Endothelial cell of umbilical vein (primary cell): ENCODE measurements at regions not wholly inside any gene's neighbourhood (a gene's known extent, or its start where the extent isn't known, plus 50 kb on each side); places are given as distances from the start of the nearest gene placed in this dataset.

ENCODE experiments used
- BruUV-seq: library from RNA; stranded (reverse); fragments of 400-500 nt; replicated peaks from 2 replicates; lab custom pipeline; 2021; lab: Mats Ljungman, UMichigan
- CTCF ChIA-PET: fragments of 300-600, 350-600 bp; sonication (Branson Sonifier 250); formaldehyde crosslinking; loops from one replicate; lab custom pipeline; 2021; ENCODE audit warnings: antibody characterized with exemption, inconsistent platforms; lab: Charles Lee
- POLR2A ChIA-PET: fragments of 300-600, 350-600 bp; sonication (Branson Sonifier 250); formaldehyde crosslinking; loops from one replicate; lab custom pipeline; 2021; ENCODE audit warnings: antibody characterized with exemption, inconsistent platforms; lab: Charles Lee
- DNase-seq: peaks from one replicate; pipeline ENCODE4 v3.0.0-alpha.2; 2011; ENCODE audit warnings: low read depth, low spot score
- FAIRE-seq: peaks from 2 replicates; lab custom pipeline; 2011; peaks lifted over from hg19 to GRCh38; lab: Jason Lieb, UNC
- H2AFZ ChIP-seq: 2 replicates; pipeline ENCODE4 v1.6.0; 2012; ENCODE audit warnings: low read depth, low read length, control low read depth, inconsistent platforms
- H3K27ac ChIP-seq: 2 replicates; pipeline ENCODE4 v1.5.1; 2011; ENCODE audit warnings: low read depth, mild to moderate bottlenecking, control low read depth, low read length, moderate library complexity; ENCODE audit not compliant: insufficient read depth
- H3K27me3 ChIP-seq, 2 experiments: 2 replicates each; pipeline versions ENCODE4 v1.6.0 to v1.6.1; 2011; ENCODE audit warnings: low read length in 2 of 2, mixed read lengths in 1 of 2; ENCODE audit not compliant: control insufficient read depth in 2 of 2, insufficient read depth in 2 of 2
- H3K36me3 ChIP-seq, 2 experiments: 2 replicates in 1 of 2; 3 replicates in 1 of 2; pipeline ENCODE4 v1.5.1; 2011; ENCODE audit warnings: low read length in 2 of 2, mild to moderate bottlenecking in 1 of 2, moderate library complexity in 1 of 2; ENCODE audit not compliant: control insufficient read depth in 2 of 2, insufficient read depth in 2 of 2; ENCODE audit errors: extremely low read depth in 1 of 2
- H3K4me1 ChIP-seq: 3 replicates; pipeline ENCODE4 v1.5.1; 2011; ENCODE audit warnings: mild to moderate bottlenecking, low read length; ENCODE audit not compliant: control insufficient read depth, insufficient read depth; ENCODE audit errors: extremely low read depth
- H3K4me2 ChIP-seq: 2 replicates; pipeline ENCODE4 v1.6.1; 2011; ENCODE audit warnings: low read length, control low read depth, mixed read lengths; ENCODE audit not compliant: insufficient read depth
- H3K4me3 ChIP-seq, 3 experiments: fragments of 200-600 bp in 1 of 3; sonication (generic), shearing (Covaris generic) in 1 of 3; replicated peaks in 1 of 3; 2 replicates each; pipeline ENCODE4 v1.5.1; 2011 to 2016; ENCODE audit warnings: control low read depth in 3 of 3, low read length in 3 of 3, mild to moderate bottlenecking in 2 of 3, inconsistent platforms in 1 of 3, low read depth in 1 of 3, moderate library complexity in 1 of 3; ENCODE audit not compliant: insufficient read depth in 1 of 3
- H3K79me2 ChIP-seq: 2 replicates; pipeline ENCODE4 v1.6.0; 2012; ENCODE audit warnings: low read length, inconsistent platforms; ENCODE audit not compliant: control insufficient read depth, insufficient read depth
- H3K9ac ChIP-seq: replicated peaks from 2 replicates; pipeline ENCODE3; 2011; ENCODE audit warnings: low read length, control low read depth; ENCODE audit not compliant: insufficient read depth; ENCODE audit errors: extremely low read depth
- H3K9me1 ChIP-seq: replicated peaks from 3 replicates; pipeline ENCODE4 v1.6.0; 2011; ENCODE audit warnings: mild to moderate bottlenecking, low read length; ENCODE audit not compliant: control insufficient read depth, insufficient read depth; ENCODE audit errors: extremely low read depth
- H3K9me3 ChIP-seq: replicated peaks from 2 replicates; pipeline ENCODE4 v1.5.1; 2012; ENCODE audit warnings: low read length, inconsistent platforms; ENCODE audit not compliant: control insufficient read depth, insufficient read depth
- H4K20me1 ChIP-seq: replicated peaks from 2 replicates; pipeline ENCODE3; 2011; ENCODE audit warnings: mild to moderate bottlenecking, low read length; ENCODE audit not compliant: control insufficient read depth, insufficient read depth; ENCODE audit errors: extremely low read depth
- FOS ChIP-seq: IDR thresholded peaks from 2 replicates; pipeline ENCODE4 v1.6.1; 2011; ENCODE audit warnings: mild to moderate bottlenecking, low read length, moderate library complexity, borderline replicate concordance; ENCODE audit not compliant: insufficient read depth
- POLR2AphosphoS5 ChIP-seq: IDR thresholded peaks from 2 replicates; pipeline ENCODE4 v1.6.1; 2012; ENCODE audit warnings: low read depth, mild to moderate bottlenecking, control low read depth, low read length, moderate library complexity; ENCODE audit not compliant: insufficient read depth
- dilution Hi-C: fragments of 300-500 bp; cut with MboI; formaldehyde crosslinking; loops from one replicate; pipeline ENCODE4 v1.15.0; 2019; ENCODE audit warnings: low sequenced_read_pairs; ENCODE audit not compliant: extremely low pct_ligation_motif_present
- intact Hi-C: fragments of 100-400 bp; cut with micrococcal nuclease; formaldehyde crosslinking; loops from one replicate; pipeline ENCODE4 v1.10.0; 2022
- TF ChIP-seq, protein P1 (sequence below): IDR thresholded peaks from 2 replicates; pipeline ENCODE4 v1.6.1; 2011; ENCODE audit not compliant: insufficient read depth, insufficient read length

DNA sequence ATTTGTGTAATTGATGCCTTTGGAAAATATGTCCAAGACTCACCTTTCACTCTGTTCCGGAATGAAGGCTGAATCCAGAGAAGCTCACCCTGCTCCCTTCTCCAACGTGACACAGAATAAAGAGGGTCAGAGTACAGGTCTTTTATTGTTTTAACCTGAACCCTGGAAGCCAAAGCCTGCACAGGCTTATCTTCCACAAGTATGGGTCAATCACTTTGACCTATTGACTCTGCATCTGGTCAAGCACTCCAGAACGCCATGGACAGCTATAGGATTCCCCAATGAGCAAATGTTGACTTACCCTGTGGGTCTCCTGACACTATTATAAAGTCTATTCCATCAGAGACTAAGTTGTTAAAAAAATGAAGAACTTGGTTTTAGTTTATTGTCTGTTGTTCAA lies 158.4 kb upstream of the MYLIP start:
- H3K27me3 ChIP-seq, result no peaks in the 10 kb centered on the region
- no TSS peak for BruUV-seq

DNA sequence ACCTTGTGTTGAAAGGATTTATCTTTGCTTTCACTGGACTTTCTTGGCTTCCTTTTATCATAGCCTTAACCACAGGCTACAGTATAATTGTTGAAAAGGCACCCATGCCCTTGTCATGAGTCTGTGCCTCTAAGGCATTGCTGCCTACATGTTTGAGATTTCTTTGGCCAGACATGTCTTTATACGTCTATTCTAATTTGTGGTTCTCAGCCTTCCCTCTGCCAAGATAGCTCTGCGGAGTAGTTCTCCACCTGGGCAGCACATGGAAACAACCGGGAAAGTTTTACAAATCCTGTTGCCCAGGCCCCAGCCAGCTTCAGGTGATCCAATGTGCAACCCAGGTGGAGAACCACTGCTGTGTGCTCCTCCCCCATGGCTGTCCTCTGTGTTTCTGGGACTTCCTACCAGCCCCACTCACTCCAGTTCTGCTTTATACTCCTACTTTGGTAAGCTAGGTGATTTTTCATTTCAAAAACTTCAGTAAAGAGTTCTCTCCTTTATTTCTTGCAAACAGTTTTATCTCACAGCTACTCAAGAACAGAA lies 159.6 kb upstream of the MYLIP start:
- no peaks in the 10 kb centered on the region for H3K36me3 ChIP-seq
- H2AFZ ChIP-seq, result no peak overlapping the region
- CTCF ChIA-PET, result no interaction called here
- no peaks in the 10 kb centered on the region for H3K9me3 ChIP-seq
- H3K4me2 ChIP-seq, result no peak overlapping the region
- H3K9me1 ChIP-seq, result no peaks in the 10 kb centered on the region
- POLR2A ChIA-PET, result no interaction called here
- H3K27me3 ChIP-seq, result no peaks in the 10 kb centered on the region
- intact Hi-C loops, result no loop called here
- H3K4me1 ChIP-seq, result no peaks in the 10 kb centered on the region
- TF ChIP-seq, protein P1, sequence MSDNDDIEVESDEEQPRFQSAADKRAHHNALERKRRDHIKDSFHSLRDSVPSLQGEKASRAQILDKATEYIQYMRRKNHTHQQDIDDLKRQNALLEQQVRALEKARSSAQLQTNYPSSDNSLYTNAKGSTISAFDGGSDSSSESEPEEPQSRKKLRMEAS, result no peak
- no peak for TF ChIP-seq FOS
- dilution Hi-C loops, result no loop called here
- H3K79me2 ChIP-seq, result no peaks in the 10 kb centered on the region
- no peak for DNase-seq
- no peak for FAIRE-seq
- H3K27ac ChIP-seq, result no peak overlapping the region
- H3K4me3 ChIP-seq, result no peak overlapping the region
- no TSS peak for BruUV-seq
- H3K9ac ChIP-seq, result no peak overlapping the region
- no peaks in the 10 kb centered on the region for H4K20me1 ChIP-seq

More for the DNA sequence above, 158.4 kb upstream of the MYLIP start:
- CTCF ChIA-PET, result no interaction called here
- POLR2A ChIA-PET, result no interaction called here
- H3K9me3 ChIP-seq, result no peaks in the 10 kb centered on the region
- H3K9ac ChIP-seq, result no peak overlapping the region
- H3K9me1 ChIP-seq, result no peaks in the 10 kb centered on the region
- H3K4me1 ChIP-seq, result no peaks in the 10 kb centered on the region
- H3K4me3 ChIP-seq, result no peak overlapping the region
- H4K20me1 ChIP-seq, result no peaks in the 10 kb centered on the region
- no peak overlapping the region for H2AFZ ChIP-seq
- H3K4me2 ChIP-seq, result no peak overlapping the region
- no peaks in the 10 kb centered on the region for H3K79me2 ChIP-seq
- H3K36me3 ChIP-seq, result no peaks in the 10 kb centered on the region
- DNase-seq (no peak), FAIRE-seq (no peak)
- intact Hi-C loops (no loop called here), dilution Hi-C loops (no loop called here)
- no peak overlapping the region for H3K27ac ChIP-seq
- TF ChIP-seq POLR2AphosphoS5, result no peak
- TF ChIP-seq FOS, result no peak
